CD4-positive, CD25-positive, alpha-beta regulatory T cell (primary cell): ENCODE measurements at regions not wholly inside any gene's neighbourhood (a gene's known extent, or its start where the extent isn't known, plus 50 kb on each side); places are given as distances from the start of the nearest gene placed in this dataset.

ENCODE experiments used
- ATAC-seq, 2 donors: fragments of 150-1000 bp; cut with Tn5 transposase; one replicate each; pipeline ENCODE4 v1.10.0; 2021; ENCODE audit warnings: low read depth in 2 of 2, moderate number of reproducible peaks in 2 of 2, moderate library complexity in 1 of 2
- DNase-seq, 3 donors: peaks; one replicate each; pipeline versions ENCODE4 v3.0.0 to v3.0.0-alpha.2; 2012 to 2022; ENCODE audit warnings: mixed read lengths in 1 of 3
- H3K27ac ChIP-seq: one replicate; pipeline ENCODE4 v1.7.0; 2013; ENCODE audit warnings: mild to moderate bottlenecking, low read length; ENCODE audit not compliant: insufficient read depth, poor library complexity, severe bottlenecking
- H3K27me3 ChIP-seq: one replicate; pipeline ENCODE4 v1.7.0; 2013; ENCODE audit warnings: low read length; ENCODE audit not compliant: control insufficient read depth, insufficient read depth
- H3K36me3 ChIP-seq: one replicate; pipeline ENCODE4 v1.7.0; 2013; ENCODE audit warnings: mild to moderate bottlenecking, low read length, moderate library complexity; ENCODE audit not compliant: control insufficient read depth, insufficient read depth
- H3K4me1 ChIP-seq: 2 replicates; pipeline ENCODE4 v1.7.0; 2013; ENCODE audit warnings: mild to moderate bottlenecking, low read length; ENCODE audit not compliant: insufficient read depth, control insufficient read depth, poor library complexity, severe bottlenecking
- H3K4me3 ChIP-seq: one replicate; pipeline ENCODE4 v1.7.0; 2013; ENCODE audit warnings: low read depth, mild to moderate bottlenecking, low read length, moderate library complexity
- H3K9me3 ChIP-seq, 2 experiments: 1 replicate in 1 of 2; 2 replicates in 1 of 2; pipeline ENCODE4 v1.7.0; 2013; ENCODE audit warnings: low read length in 2 of 2, mild to moderate bottlenecking in 1 of 2, moderate library complexity in 1 of 2; ENCODE audit not compliant: control insufficient read depth in 2 of 2
- H3K27ac Mint-ChIP-seq, 3 donors: one replicate each; pipeline ENCODE4 v1.8.0; 2020 to 2022; ENCODE audit warnings: mild to moderate bottlenecking in 3 of 3, mixed read lengths in 3 of 3, moderate library complexity in 2 of 3
- H3K27me3 Mint-ChIP-seq: one replicate; pipeline ENCODE4 v1.8.0; 2022; ENCODE audit warnings: mild to moderate bottlenecking, mixed read lengths
- H3K36me3 Mint-ChIP-seq: one replicate; pipeline ENCODE4 v1.8.0; 2020; ENCODE audit warnings: mixed read lengths
- H3K4me1 Mint-ChIP-seq, 4 donors: one replicate each; pipeline ENCODE4 v1.8.0; 2020 to 2022; ENCODE audit warnings: mixed read lengths in 4 of 4, mild to moderate bottlenecking in 1 of 4
- H3K4me3 Mint-ChIP-seq, 4 donors: one replicate each; pipeline ENCODE4 v1.8.0; 2020 to 2022; ENCODE audit warnings: mild to moderate bottlenecking in 4 of 4, mixed read lengths in 4 of 4, moderate library complexity in 3 of 4
- H3K9me3 Mint-ChIP-seq, 7 donors: one replicate each; pipeline ENCODE4 v1.8.0; 2020 to 2022; ENCODE audit warnings: mixed read lengths in 7 of 7, mild to moderate bottlenecking in 3 of 7, moderate library complexity in 2 of 7

DNA sequence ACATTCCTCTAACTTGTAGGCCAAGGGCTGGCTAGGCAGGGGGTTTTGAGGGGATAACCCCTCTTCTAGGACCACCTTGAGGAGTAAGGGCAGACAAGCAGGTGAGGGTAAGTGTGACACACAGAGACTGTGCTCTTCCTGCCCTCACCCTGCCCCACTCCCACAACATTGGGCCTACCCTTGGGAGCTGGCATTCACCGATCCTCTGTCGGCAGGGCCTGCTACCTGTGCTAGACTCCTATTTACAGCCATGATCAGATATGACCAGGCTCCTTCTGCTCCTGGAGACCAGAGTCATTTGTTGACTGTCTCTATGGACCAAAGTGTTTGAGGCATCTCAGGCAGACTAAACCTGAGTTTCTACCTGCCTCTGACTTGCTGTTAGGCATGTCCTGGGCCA lies 68.3 kb downstream of the SYF2 start:
- ATAC-seq = no peak
- Mint-ChIP-seq H3K27me3 (peaks cover 34% of the 10 kb centered on the region), H3K9me3 (peaks cover 0 to 5% (median 2%) of the 10 kb centered on the region in 7 donors), H3K4me3 (no peak overlapping the region), H3K27ac (no peak overlapping the region), H3K4me1 (no peaks in the 10 kb centered on the region), H3K36me3 (no peaks in the 10 kb centered on the region)
- H3K27ac ChIP-seq = no peak overlapping the region
- no peak for DNase-seq
- H3K4me3 ChIP-seq = no peak overlapping the region
- no peaks in the 10 kb centered on the region for H3K9me3 ChIP-seq
- H3K36me3 ChIP-seq = no peaks in the 10 kb centered on the region
- peaks cover 13% of the 10 kb centered on the region for H3K27me3 ChIP-seq
- H3K4me1 ChIP-seq = no peaks in the 10 kb centered on the region

DNA sequence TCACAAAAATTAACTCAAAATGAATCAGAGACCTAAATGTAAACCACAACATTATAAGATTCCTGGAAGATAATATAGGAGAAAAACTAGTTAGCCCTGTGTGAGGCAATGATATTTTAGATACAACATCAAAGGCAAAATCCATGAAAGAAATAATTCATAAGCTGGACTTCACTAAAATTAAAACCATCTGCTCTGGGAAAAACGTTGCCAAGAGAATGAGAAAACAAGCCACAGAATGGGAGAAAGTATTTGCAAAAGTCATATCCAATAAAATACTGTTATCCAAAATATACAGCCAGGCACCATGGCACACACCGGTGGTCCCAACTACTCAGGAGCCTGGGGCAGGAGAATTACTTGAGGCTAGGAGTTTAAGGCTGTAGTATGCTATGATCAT lies 70.3 kb downstream of the SYF2 start:
- H3K4me1 Mint-ChIP-seq = no peaks in the 10 kb centered on the region
- no peak overlapping the region for H3K4me3 ChIP-seq
- no peak overlapping the region for H3K27ac Mint-ChIP-seq
- no peaks in the 10 kb centered on the region for H3K9me3 ChIP-seq
- H3K9me3 Mint-ChIP-seq = peaks cover 0 to 8% (median 2%) of the 10 kb centered on the region in 7 donors
- no peak overlapping the region for H3K27ac ChIP-seq
- no peaks in the 10 kb centered on the region for H3K36me3 Mint-ChIP-seq
- peaks cover 49% of the 10 kb centered on the region for H3K27me3 Mint-ChIP-seq
- ATAC-seq (no peak), DNase-seq (no peak)
- H3K27me3 ChIP-seq = peaks cover 18% of the 10 kb centered on the region
- no peaks in the 10 kb centered on the region for H3K36me3 ChIP-seq
- H3K4me3 Mint-ChIP-seq = no peak overlapping the region
- no peaks in the 10 kb centered on the region for H3K4me1 ChIP-seq

- Mint-ChIP-seq H3K4me1 (no peaks in the 10 kb centered on the region), H3K4me3 (no peak overlapping the region), H3K27ac (no peak overlapping the region), H3K27me3 (peaks cover 67% of the 10 kb centered on the region), H3K9me3 (peaks cover 0 to 6% (median 0%) of the 10 kb centered on the region in 7 donors), H3K36me3 (no peaks in the 10 kb centered on the region)
- no peaks in the 10 kb centered on the region for H3K36me3 ChIP-seq
- no peak overlapping the region for H3K4me3 ChIP-seq
- H3K9me3 ChIP-seq = no peaks in the 10 kb centered on the region
- DNase-seq = no peak
- peaks cover 24% of the 10 kb centered on the region for H3K27me3 ChIP-seq
- ATAC-seq = no peak
- H3K27ac ChIP-seq = no peak overlapping the region
- H3K4me1 ChIP-seq = no peaks in the 10 kb centered on the region
Measured at GRCh38 chr1:25157846-25158245, 74.5 kb downstream of the SYF2 start.

- Histone ChIP-seq H3K9me3 (no peaks in the 10 kb centered on the region), H3K27me3 (peaks cover 29% of the 10 kb centered on the region), H3K27ac (no peak overlapping the region), H3K36me3 (no peaks in the 10 kb centered on the region), H3K4me1 (no peaks in the 10 kb centered on the region), H3K4me3 (no peak overlapping the region)
- H3K4me1 Mint-ChIP-seq = no peaks in the 10 kb centered on the region
- no peak for DNase-seq
- no peak overlapping the region for H3K4me3 Mint-ChIP-seq
- ATAC-seq = no peak
- H3K27ac Mint-ChIP-seq = no peak overlapping the region
- H3K36me3 Mint-ChIP-seq = no peaks in the 10 kb centered on the region
- H3K9me3 Mint-ChIP-seq = peaks cover 0 to 2% (median 0%) of the 10 kb centered on the region in 7 donors
- peaks cover 58% of the 10 kb centered on the region for H3K27me3 Mint-ChIP-seq
Measured at GRCh38 chr1:25150985-25151495, 81.3 kb downstream of the SYF2 start.

GRCh38 chr1:25148673-25149300 lies 83.5 kb downstream of the SYF2 start:
- peaks cover 52% of the 10 kb centered on the region for H3K27me3 Mint-ChIP-seq
- H3K4me1 Mint-ChIP-seq = no peaks in the 10 kb centered on the region
- H3K4me3 Mint-ChIP-seq = no peak overlapping the region
- Histone ChIP-seq H3K4me1 (no peaks in the 10 kb centered on the region), H3K27ac (no peak overlapping the region), H3K36me3 (no peaks in the 10 kb centered on the region), H3K9me3 (no peaks in the 10 kb centered on the region), H3K4me3 (no peak overlapping the region), H3K27me3 (peaks cover 25% of the 10 kb centered on the region)
- ATAC-seq (no peak), DNase-seq (peak in 2 of 3 donors; percentile 2 to 55)
- H3K9me3 Mint-ChIP-seq = no peaks in the 10 kb centered on the region
- no peaks in the 10 kb centered on the region for H3K36me3 Mint-ChIP-seq
- H3K27ac Mint-ChIP-seq = no peak overlapping the region

GRCh38 chr1:25146451-25146855 lies 85.8 kb downstream of the SYF2 start:
- H3K4me3 ChIP-seq = no peak overlapping the region
- Mint-ChIP-seq H3K9me3 (no peaks in the 10 kb centered on the region), H3K27ac (no peak overlapping the region), H3K36me3 (no peaks in the 10 kb centered on the region), H3K4me3 (no peak overlapping the region), H3K4me1 (peaks cover 0 to 2% (median 0%) of the 10 kb centered on the region in 4 donors), H3K27me3 (peaks cover 44% of the 10 kb centered on the region)
- H3K27ac ChIP-seq = no peak overlapping the region
- ATAC-seq (no peak), DNase-seq (no peak)
- H3K27me3 ChIP-seq = peaks cover 21% of the 10 kb centered on the region
- no peaks in the 10 kb centered on the region for H3K36me3 ChIP-seq
- H3K9me3 ChIP-seq = no peaks in the 10 kb centered on the region
- no peaks in the 10 kb centered on the region for H3K4me1 ChIP-seq

GRCh38 chr1:25145775-25146393 lies 86.4 kb downstream of the SYF2 start:
- Histone ChIP-seq H3K36me3 (no peaks in the 10 kb centered on the region), H3K27me3 (peaks cover 16% of the 10 kb centered on the region), H3K27ac (no peak overlapping the region), H3K4me3 (no peak overlapping the region), H3K9me3 (no peaks in the 10 kb centered on the region), H3K4me1 (no peaks in the 10 kb centered on the region)
- Mint-ChIP-seq H3K4me1 (peaks cover 0 to 2% (median 0%) of the 10 kb centered on the region in 4 donors), H3K27ac (no peak overlapping the region), H3K9me3 (no peaks in the 10 kb centered on the region), H3K36me3 (no peaks in the 10 kb centered on the region), H3K4me3 (no peak overlapping the region), H3K27me3 (peaks cover 42% of the 10 kb centered on the region)
- DNase-seq = no peak
- ATAC-seq = no peak
